CD4-positive, alpha-beta T cell (primary cell): ENCODE measurements at regions not wholly inside any gene's neighbourhood (a gene's known extent, or its start where the extent isn't known, plus 50 kb on each side); places are given as distances from the start of the nearest gene placed in this dataset.

Source experiments
- ATAC-seq: fragments of 200-7000 bp; cut with Tn5 transposase; one replicate; pipeline ENCODE4 v1.10.0; 2022; ENCODE audit warnings: mild to moderate bottlenecking; ENCODE audit not compliant: poor library complexity
- CTCF ChIA-PET: fragments of 350-600 bp; sonication (Branson Sonifier 250); formaldehyde crosslinking; loops from one replicate; lab custom pipeline; 2021; ENCODE audit warnings: antibody characterized with exemption, inconsistent platforms; lab: Charles Lee
- POLR2A ChIA-PET: fragments of 350-600 bp; sonication (Branson Sonifier 250); formaldehyde crosslinking; loops from one replicate; lab custom pipeline; 2021; ENCODE audit warnings: antibody characterized with exemption, inconsistent platforms; lab: Charles Lee
- DNase-seq, 14 experiments: peaks; one replicate each; pipeline ENCODE4 v3.0.0-alpha.2; 2013 to 2020; ENCODE audit warnings: mixed read lengths in 2 of 14
- H3K27ac ChIP-seq, 2 donors: one replicate each; pipeline versions ENCODE4 v1.5.1 to v1.7.0; 2013; ENCODE audit warnings: low read length in 2 of 2, low read depth in 1 of 2, mild to moderate bottlenecking in 1 of 2
- H3K27me3 ChIP-seq, 2 experiments: 1 replicate in 1 of 2; 2 replicates in 1 of 2; pipeline versions ENCODE4 v1.6.1 to v1.7.0; 2013; ENCODE audit warnings: low read length in 2 of 2, control low read depth in 1 of 2, mild to moderate bottlenecking in 1 of 2, moderate library complexity in 1 of 2; ENCODE audit not compliant: insufficient read depth in 2 of 2, control insufficient read depth in 1 of 2
- H3K36me3 ChIP-seq: one replicate; pipeline ENCODE4 v1.6.1; 2013; ENCODE audit warnings: low read length, control low read depth; ENCODE audit not compliant: insufficient read depth
- H3K4me1 ChIP-seq: one replicate; pipeline ENCODE4 v1.6.1; 2013; ENCODE audit warnings: low read length, control low read depth; ENCODE audit not compliant: insufficient read depth
- H3K4me3 ChIP-seq: one replicate; pipeline ENCODE4 v1.5.1; 2013; ENCODE audit warnings: mild to moderate bottlenecking, low read length, moderate library complexity
- H3K9me3 ChIP-seq, 2 experiments: 1 replicate in 1 of 2; 2 replicates in 1 of 2; pipeline versions ENCODE4 v1.6.1 to v1.7.0; 2013; ENCODE audit warnings: low read length in 2 of 2, mild to moderate bottlenecking in 2 of 2, control low read depth in 1 of 2, moderate library complexity in 1 of 2; ENCODE audit not compliant: control insufficient read depth in 1 of 2, insufficient read depth in 1 of 2
- H3K27ac Mint-ChIP-seq: one replicate; pipeline ENCODE4 v1.8.0; 2020; ENCODE audit warnings: mixed read lengths
- H3K27me3 Mint-ChIP-seq: one replicate; pipeline ENCODE4 v1.8.0; 2021; ENCODE audit warnings: mixed read lengths
- H3K36me3 Mint-ChIP-seq: one replicate; pipeline ENCODE4 v1.8.0; 2021; ENCODE audit warnings: low read depth, mixed read lengths
- H3K4me1 Mint-ChIP-seq: one replicate; pipeline ENCODE4 v1.8.0; 2021; ENCODE audit warnings: low read depth, mixed read lengths
- H3K4me3 Mint-ChIP-seq: one replicate; pipeline ENCODE4 v1.8.0; 2020; ENCODE audit warnings: mild to moderate bottlenecking, mixed read lengths
- H3K9me3 Mint-ChIP-seq: one replicate; pipeline ENCODE4 v1.8.0; 2020; ENCODE audit warnings: mixed read lengths
- intact Hi-C, 2 experiments: fragments of 100-400 bp; cut with DNase I in 1 of 2; cut with micrococcal nuclease in 1 of 2; formaldehyde crosslinking; loops; one replicate each; pipeline versions ENCODE4 v1.15.1 to v1.9.0; 2023 to 2025; cut with DNase I, micrococcal nuclease
- TF ChIP-seq, protein P1 (sequence below): fragments of 200-600 bp; IDR thresholded peaks from one replicate; pipeline ENCODE4 v1.8.0; 2022; ENCODE audit warnings: antibody characterized with exemption, mild to moderate bottlenecking

DNA sequence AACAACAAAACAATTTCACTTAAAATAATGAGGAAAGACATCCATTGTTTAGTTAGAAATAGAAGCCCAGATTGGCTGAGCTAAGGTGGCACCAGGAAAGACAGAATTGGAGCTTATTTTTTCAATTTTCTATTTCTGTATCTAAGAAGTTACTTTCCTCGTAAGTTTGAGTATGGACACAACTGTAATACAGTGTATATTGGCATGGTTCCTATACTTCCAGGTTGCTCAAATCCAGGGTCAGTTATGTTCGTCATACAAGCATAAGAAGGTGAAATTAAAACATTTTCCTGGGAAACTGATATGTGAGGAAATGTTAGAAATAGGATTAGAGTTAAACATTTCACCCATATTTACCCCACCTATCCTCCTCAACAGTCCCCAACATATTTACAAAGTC, 170.4 kb upstream of the AGA start:
- Histone ChIP-seq H3K4me1 (no peaks in the 10 kb centered on the region), H3K36me3 (no peaks in the 10 kb centered on the region), H3K4me3 (no peak overlapping the region), H3K27me3 (no peaks in the 10 kb centered on the region), H3K9me3 (no peaks in the 10 kb centered on the region), H3K27ac (no peak overlapping the region)
- ChIA-PET CTCF (no interaction called here), POLR2A (no interaction called here)
- TF ChIP-seq, protein P1, sequence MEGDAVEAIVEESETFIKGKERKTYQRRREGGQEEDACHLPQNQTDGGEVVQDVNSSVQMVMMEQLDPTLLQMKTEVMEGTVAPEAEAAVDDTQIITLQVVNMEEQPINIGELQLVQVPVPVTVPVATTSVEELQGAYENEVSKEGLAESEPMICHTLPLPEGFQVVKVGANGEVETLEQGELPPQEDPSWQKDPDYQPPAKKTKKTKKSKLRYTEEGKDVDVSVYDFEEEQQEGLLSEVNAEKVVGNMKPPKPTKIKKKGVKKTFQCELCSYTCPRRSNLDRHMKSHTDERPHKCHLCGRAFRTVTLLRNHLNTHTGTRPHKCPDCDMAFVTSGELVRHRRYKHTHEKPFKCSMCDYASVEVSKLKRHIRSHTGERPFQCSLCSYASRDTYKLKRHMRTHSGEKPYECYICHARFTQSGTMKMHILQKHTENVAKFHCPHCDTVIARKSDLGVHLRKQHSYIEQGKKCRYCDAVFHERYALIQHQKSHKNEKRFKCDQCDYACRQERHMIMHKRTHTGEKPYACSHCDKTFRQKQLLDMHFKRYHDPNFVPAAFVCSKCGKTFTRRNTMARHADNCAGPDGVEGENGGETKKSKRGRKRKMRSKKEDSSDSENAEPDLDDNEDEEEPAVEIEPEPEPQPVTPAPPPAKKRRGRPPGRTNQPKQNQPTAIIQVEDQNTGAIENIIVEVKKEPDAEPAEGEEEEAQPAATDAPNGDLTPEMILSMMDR = no peak
- no peak for DNase-seq
- intact Hi-C loops = no loop called here
- Mint-ChIP-seq H3K27ac (no peak overlapping the region), H3K36me3 (no peaks in the 10 kb centered on the region), H3K4me3 (no peak overlapping the region), H3K4me1 (no peaks in the 10 kb centered on the region), H3K9me3 (no peaks in the 10 kb centered on the region), H3K27me3 (no peaks in the 10 kb centered on the region)
- ATAC-seq = no peak

DNA sequence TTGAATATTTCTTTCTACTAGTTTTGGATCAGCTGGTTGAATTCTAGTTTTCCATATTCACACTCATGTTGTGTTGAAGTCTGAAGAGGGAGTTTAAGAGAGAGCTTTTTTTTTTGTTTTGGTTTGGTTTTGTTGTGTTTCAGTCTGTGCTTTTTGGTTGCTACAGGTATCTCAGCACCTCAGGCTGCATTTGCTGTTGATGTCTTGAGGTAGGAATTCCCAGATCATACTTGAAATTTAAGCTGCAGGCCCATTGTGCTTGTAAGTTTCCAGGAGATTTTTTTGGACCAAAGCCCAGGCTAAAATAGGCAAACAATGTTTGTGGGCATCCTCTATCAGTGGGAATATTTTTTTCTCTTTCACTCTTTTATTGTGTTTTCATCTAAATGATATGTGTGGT, 190.2 kb upstream of the AGA start:
- Histone ChIP-seq H3K4me1 (no peaks in the 10 kb centered on the region), H3K4me3 (no peak overlapping the region), H3K9me3 (no peaks in the 10 kb centered on the region), H3K27ac (no peak overlapping the region), H3K36me3 (no peaks in the 10 kb centered on the region), H3K27me3 (no peaks in the 10 kb centered on the region)
- POLR2A ChIA-PET = no interaction called here
- Mint-ChIP-seq H3K9me3 (peaks cover 2% of the 10 kb centered on the region), H3K36me3 (no peaks in the 10 kb centered on the region), H3K4me1 (no peaks in the 10 kb centered on the region), H3K4me3 (no peak overlapping the region), H3K27ac (no peak overlapping the region), H3K27me3 (no peaks in the 10 kb centered on the region)
- CTCF ChIA-PET = interaction anchor here (0.6 kb wide), 1 partner anchor 23 kb away, joined by 3 read pairs; no protein-coding TSS in a partner anchor
- ATAC-seq (no peak), DNase-seq (no peak)
- TF ChIP-seq, protein P1 = no peak
- intact Hi-C loops = no loop called here

DNA sequence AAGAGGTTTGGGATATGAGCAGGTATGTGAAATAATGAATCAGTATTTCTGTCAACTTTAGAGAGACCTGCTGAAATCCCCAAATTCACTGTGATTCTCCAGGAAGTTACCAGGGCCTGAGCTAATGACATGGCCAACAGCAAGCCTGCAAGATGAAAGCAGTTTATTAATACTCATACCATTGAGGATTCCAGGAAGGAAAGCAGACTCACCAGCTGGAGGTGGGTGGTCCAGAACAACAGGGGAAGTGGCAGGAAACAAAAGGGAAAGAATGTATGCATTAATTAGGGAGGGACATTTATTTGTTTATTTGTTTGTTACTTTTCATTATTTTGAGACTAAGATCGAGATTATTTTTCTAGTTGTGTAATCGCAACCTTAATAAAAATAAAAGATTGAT, 196.6 kb upstream of the AGA start:
- no peak for ATAC-seq
- no peaks in the 10 kb centered on the region for H3K4me1 ChIP-seq
- H3K4me3 ChIP-seq = no peak overlapping the region
- Mint-ChIP-seq H3K4me1 (no peaks in the 10 kb centered on the region), H3K36me3 (no peaks in the 10 kb centered on the region), H3K27ac (no peak overlapping the region), H3K9me3 (peaks cover 2% of the 10 kb centered on the region), H3K27me3 (no peaks in the 10 kb centered on the region), H3K4me3 (no peak overlapping the region)
- no peaks in the 10 kb centered on the region for H3K36me3 ChIP-seq
- TF ChIP-seq, protein P1 = no peak
- ChIA-PET CTCF (no interaction called here), POLR2A (no interaction called here)
- no peaks in the 10 kb centered on the region for H3K9me3 ChIP-seq
- DNase-seq = no peak
- intact Hi-C loops = no loop called here
- H3K27me3 ChIP-seq = no peaks in the 10 kb centered on the region
- no peak overlapping the region for H3K27ac ChIP-seq
